ENCODE measurements at regions not wholly inside any gene's neighbourhood (a gene's known extent, or its start where the extent isn't known, plus 50 kb on each side); places are given as distances from the start of the nearest gene placed in this dataset.
"Not testable (repeated sequence)": the region's sequence is repeated elsewhere in the genome, so short reads cannot be mapped to it uniquely, and the experiment has no call there.

DNA sequence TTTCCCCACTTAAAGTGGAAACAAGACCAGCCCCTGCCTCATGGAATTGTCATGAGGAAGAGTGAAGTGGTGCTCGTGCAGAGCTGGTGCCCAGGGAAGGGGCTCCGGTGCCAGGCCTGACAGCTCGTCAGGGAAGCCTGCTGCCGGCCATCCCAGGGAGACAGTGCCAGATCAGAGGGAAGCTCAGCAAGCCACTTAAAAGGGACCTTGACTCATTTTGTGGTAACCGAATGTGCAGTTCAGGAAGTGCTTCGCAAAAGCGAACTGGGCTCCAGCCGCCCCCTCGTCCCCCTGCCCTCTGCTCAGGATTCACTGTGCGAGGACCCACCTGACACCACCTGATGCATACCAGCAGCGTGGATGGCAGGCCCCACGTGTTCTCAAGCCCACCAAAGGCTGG is 209.6 kb upstream of the PLGLB2 start:
- not testable (repeated sequence) for DNase-seq (ENCODE audit: low read depth in 2 of 2)

- not testable (repeated sequence) for DNase-seq (ENCODE audit: low read depth in 2 of 2)
Observed at GRCh38 chr2:87539151-87539943, 208.5 kb upstream of the PLGLB2 start.

DNA sequence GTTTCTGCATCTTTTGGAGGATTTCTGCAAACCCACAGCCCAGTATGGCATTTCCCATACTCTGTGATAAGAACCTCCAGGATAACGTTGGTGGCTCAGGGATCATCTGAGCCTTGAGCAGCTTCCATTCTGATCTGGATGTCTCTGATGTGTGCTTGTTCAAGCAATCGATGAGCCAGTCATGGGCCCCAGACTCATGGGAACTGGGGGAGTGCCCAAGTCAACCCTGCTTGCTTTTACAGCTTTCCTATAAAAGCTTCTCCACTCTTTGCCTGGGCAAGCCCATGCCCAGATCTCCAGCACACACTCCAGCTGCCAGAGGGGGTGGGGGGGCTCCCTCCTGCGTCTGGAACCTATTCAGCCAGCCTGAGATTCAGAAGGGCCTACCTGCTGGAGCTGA is 207.6 kb upstream of the PLGLB2 start:
- not testable (repeated sequence) for DNase-seq (ENCODE audit: low read depth in 2 of 2)

- not testable (repeated sequence) for DNase-seq (ENCODE audit: low read depth in 2 of 2)
Observed at GRCh38 chr2:87542599-87543174, 205.2 kb upstream of the PLGLB2 start.

GRCh38 chr2:87543797-87544196 is 204.1 kb upstream of the PLGLB2 start:
- not testable (repeated sequence) for DNase-seq (ENCODE audit: low read depth in 2 of 2)

DNA sequence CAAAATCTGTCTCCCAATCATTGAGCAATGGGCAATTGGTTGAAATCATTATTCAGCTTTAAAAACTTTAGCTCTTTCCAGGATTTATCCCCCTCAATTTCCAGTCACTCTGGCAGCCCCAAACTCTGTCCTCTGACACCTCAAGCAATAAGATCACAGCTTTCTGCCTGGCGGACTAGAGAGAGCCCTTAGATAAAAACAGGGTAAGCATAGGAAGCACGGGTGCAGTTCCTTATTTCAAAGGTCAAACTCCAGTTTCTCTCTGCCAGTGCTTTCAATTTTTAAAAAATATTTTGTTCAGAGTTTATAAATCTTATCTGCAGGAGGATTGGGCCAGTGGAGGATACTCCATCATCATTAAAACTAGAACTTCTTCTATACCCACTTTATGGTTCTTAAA is 200.8 kb upstream of the PLGLB2 start:
- DNase-seq (ENCODE audit: low read depth in 2 of 2): not testable (repeated sequence)

DNA sequence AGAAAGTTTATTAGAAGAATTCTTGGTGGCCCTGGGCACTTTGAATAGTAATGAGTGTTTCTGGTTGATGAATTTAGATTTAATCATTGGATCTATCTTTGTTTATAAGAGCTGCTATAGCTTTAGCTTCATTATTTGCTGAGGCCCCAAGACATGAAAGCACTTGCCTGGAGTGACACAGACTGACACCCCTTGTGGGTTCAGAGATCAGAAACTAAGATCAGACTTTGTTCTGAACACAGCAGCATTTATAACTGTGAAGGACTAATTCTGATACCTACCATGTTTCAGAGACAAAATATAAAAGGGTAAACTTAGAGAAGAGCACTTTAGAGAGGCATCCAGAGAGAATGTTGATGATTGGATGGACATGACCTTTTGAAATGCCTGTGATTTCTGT is 199.9 kb upstream of the PLGLB2 start:
- not testable (repeated sequence) for DNase-seq (ENCODE audit: low read depth in 2 of 2)

DNA sequence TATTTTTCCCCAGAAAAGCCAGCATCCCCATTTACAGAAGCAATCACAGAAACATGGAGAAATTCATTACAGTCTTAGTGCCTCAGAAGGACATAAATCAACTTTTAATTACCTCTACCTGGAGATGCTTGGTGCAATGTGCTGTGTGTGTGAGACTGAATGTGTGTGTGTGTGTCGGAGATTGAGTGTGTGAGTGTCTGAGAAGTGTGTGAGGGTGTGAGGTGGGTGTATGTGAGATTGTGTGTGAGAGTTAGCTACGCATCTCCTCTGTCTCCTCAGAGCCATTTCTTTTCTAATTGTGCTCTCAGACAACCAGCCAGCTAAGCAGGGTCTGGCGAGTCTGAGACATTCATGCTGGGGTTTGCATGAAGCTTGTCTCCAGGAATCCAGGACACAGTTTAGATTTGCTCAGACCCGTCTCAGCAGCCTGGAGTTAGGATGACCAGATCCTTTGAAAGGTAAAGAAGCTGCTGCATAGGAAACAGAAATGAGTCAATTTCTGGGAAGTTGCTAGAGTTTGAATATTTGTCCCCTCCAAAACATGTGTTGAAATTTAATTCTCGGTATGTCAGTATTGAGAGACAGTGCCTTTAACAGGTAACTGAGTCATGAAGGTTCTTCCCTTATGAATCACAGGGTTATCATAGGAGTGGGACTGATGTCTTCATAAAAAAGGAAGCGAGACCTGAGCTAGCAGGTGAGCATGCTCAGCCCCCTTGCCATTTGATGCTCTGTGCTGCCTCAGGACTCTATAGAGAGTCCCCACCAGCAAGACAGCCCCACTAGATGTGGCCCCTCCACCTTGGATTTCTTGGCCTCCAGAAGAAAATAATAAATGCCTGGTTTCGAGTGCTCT is 199.0 kb upstream of the PLGLB2 start:
- not testable (repeated sequence) for DNase-seq (ENCODE audit: low read depth in 2 of 2)

DNA sequence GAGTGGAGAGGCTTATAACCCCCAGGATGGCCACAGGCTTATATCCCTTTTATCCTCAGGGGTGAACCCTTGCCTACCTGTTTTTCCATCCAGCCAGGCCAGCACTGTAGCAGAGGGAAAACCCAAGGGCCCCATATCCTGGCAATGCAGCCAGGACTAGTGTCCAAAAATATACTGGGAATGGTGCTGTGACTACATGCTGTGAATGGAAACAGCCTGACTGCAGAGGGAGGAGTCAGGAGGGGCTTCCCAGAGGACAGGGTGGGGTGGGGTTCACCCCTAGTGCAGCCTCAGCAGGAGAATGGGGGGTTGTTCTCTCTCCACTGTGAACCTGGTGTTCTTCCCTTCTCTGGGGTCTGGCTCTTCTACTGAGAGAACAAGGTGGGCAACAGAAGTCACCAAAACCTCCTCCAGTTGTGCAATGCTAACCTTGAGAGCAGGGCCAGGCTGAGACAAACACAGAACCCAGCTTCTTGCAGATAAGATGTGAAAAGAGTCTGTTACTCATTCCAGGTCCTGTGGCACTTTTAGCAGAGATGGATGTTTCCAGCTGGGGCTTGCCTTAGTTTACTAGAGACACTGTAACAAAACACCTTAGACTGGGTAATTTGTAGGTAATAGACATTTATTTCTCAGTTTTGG is 198.2 kb upstream of the PLGLB2 start:
- DNase-seq (ENCODE audit: low read depth in 2 of 2): not testable (repeated sequence)

DNA sequence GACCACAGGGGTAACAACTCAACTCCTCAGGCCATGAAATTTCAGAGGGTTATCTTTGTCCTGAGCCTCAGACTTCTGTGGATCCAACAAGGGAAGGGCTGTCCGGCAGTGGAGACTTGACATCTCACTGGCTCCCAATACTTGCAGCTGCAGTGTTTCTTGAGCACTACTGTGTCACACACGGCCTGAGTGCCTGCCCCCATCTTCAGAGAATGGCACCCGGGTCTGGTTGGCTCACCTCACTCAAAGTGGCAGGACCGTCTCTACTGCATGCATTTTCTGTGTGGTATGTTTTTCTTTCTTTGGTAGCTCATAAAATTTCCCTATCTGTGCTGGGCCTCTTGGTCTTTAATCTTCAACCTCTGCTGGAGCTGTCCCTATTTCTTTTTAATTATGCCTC is 193.2 kb upstream of the PLGLB2 start:
- not testable (repeated sequence) for DNase-seq (ENCODE audit: low read depth in 2 of 2)

- DNase-seq (ENCODE audit: low read depth in 2 of 2): not testable (repeated sequence)
Observed at GRCh38 chr2:87555082-87555481, 192.8 kb upstream of the PLGLB2 start.

GRCh38 chr2:87559001-87559400 is 188.9 kb upstream of the PLGLB2 start:
- not testable (repeated sequence) for DNase-seq (ENCODE audit: low read depth in 2 of 2)

GRCh38 chr2:87559735-87560134 is 188.2 kb upstream of the PLGLB2 start:
- not testable (repeated sequence) for DNase-seq (ENCODE audit: low read depth in 2 of 2)

DNA sequence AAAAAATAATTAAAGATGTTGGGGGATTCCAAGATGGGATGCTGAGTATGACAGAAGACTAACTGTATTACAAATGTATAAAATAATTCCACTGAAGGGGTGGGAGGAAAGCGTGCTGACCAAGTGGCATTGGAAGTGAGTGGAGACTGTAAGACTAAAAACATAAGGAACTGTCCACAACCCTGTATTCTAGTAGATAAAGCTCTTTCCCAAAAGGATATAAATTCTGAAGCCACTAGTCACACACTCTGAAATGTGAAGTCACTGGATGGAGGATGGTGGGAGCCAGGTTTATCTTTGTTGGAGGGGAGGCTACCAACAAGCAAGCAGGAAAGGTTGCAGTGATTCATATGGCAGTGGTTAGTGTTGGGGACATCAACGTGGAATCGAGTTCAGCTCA is 182.8 kb upstream of the PLGLB2 start:
- DNase-seq (ENCODE audit: low read depth in 2 of 2): not testable (repeated sequence)

DNA sequence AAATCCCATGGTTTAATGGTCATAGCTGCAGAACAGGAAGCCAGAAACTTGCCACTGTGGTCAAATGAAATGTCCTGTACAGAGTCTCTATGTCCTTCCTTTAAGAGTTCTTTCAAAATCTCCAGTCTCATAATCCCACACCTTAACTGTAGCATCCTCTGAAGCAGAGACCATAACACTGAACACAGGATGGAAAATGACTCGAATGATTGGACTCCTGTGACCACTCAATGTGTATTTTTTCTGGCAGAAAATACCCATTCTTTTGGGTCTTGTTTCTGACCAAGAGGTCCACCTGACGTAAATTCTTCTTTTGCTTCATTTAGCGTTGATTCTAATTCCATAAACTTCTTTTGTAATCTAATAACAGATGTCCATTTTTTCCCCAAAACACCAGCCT is 181.4 kb upstream of the PLGLB2 start:
- not testable (repeated sequence) for DNase-seq (ENCODE audit: low read depth in 2 of 2)

GRCh38 chr2:87567093-87567492 is 180.8 kb upstream of the PLGLB2 start:
- DNase-seq (ENCODE audit: low read depth in 2 of 2): not testable (repeated sequence)

DNA sequence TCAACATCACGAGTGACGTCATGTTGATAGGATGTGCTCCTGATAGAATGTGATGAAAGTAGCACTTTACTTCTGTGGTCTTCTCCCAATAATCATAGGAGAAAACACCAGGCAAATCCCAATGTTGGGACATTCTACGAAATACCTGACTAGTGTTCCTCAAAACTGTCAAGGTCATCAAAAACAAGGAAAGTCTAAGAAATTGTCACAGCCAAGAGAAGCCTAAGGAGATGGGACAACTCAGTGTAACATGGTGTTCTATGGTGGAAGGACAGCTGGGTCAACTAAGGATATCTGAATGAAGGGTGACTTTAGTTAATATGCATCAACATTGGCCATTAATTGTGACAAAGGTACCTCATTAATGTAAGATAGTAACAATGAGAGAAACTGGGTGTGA is 180.0 kb upstream of the PLGLB2 start:
- not testable (repeated sequence) for DNase-seq (ENCODE audit: low read depth in 2 of 2)

GRCh38 chr2:87568554-87569278 is 179.2 kb upstream of the PLGLB2 start:
- not testable (repeated sequence) for DNase-seq (ENCODE audit: low read depth in 2 of 2)

DNA sequence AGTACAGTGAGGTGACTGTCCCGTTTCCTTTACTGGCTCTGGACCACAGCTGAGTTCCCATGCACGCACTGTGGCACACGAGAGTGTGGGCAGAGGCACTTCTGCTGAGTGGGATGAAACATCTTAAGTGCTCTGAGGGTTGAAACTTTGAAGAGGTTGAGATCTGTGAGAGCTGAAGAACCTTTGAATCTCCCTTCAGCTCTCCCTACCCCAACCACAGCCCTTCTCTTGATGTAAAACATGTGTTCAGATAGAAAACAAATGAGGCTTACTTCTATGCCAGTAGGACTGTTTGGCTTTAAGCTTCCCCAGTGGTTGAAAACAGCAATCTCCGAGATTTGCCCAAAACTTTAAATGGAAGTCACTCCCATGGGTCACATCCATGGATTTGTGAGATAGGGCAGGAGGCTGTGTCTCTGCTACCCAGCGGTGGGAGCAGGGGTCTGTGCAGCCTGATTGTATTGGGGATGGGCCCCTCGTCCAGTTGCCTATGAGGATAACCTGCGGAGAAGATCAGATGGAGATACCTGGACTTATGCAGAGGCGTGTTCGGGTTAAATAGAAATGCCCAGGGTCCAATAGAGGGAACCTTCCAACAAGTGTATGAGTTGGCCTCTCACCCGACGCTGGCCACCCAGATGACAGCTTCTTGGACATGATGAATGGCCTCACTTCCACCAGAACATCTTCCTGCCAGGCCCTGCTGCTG is 178.0 kb upstream of the PLGLB2 start:
- not testable (repeated sequence) for DNase-seq (ENCODE audit: low read depth in 2 of 2)

- DNase-seq (ENCODE audit: low read depth in 2 of 2): not testable (repeated sequence)
Observed at GRCh38 chr2:87571889-87572465, 175.9 kb upstream of the PLGLB2 start.
